ENCODE measurements at regions not wholly inside any gene's neighbourhood (a gene's known extent, or its start where the extent isn't known, plus 50 kb on each side); places are given as distances from the start of the nearest gene placed in this dataset.

- Histone ChIP-seq H3K4me2 (ENCODE audit: insufficient read depth, low read length) (no peak overlapping the region), H3K79me2 (ENCODE audit: insufficient read depth, low read length) (no peaks in the 10 kb centered on the region), H2AFZ (ENCODE audit: low read depth, low read length) (no peak overlapping the region), H3K36me3 (ENCODE audit: insufficient read depth, low read length) (no peaks in the 10 kb centered on the region), H3K4me1 (ENCODE audit: insufficient read depth, low read length) (no peaks in the 10 kb centered on the region), H3K27me3 (ENCODE audit: insufficient read depth, low read length, poor library complexity) (peaks cover 6% of the 10 kb centered on the region), H4K20me1 (ENCODE audit: insufficient read depth, low read length) (no peaks in the 10 kb centered on the region), H3K9me3 (ENCODE audit: insufficient read depth, low read length, severe bottlenecking) (no peaks in the 10 kb centered on the region), H3K9ac (ENCODE audit: low read depth, low read length) (no peak overlapping the region), H3K27ac (ENCODE audit: low read length) (no peak overlapping the region), H3K4me3 (ENCODE audit: low read depth in 1 of 2, low read length in 2 of 2) (no peak overlapping the region)
- ATAC-seq (ENCODE audit: insufficient read depth, low read depth) (no peak), DNase-seq (no peak)
- TF ChIP-seq CTCF (IDR thresholded peaks at IDR 0.05; ENCODE audit: borderline replicate concordance, extremely low read depth, low read length, poor library complexity, severe bottlenecking) (no peak), EZH2 (IDR thresholded peaks at IDR 0.05; ENCODE audit: borderline replicate concordance, low read depth, low read length, severe bottlenecking) (no peak)
Measured at GRCh38 chr12:58414398-58414871, 473.1 kb downstream of the ATP23 start.

- Histone ChIP-seq H3K79me2 (ENCODE audit: insufficient read depth, low read length) (no peaks in the 10 kb centered on the region), H3K4me1 (ENCODE audit: insufficient read depth, low read length) (no peaks in the 10 kb centered on the region), H3K4me3 (ENCODE audit: low read depth in 1 of 2, low read length in 2 of 2) (no peak overlapping the region), H3K27me3 (ENCODE audit: insufficient read depth, low read length, poor library complexity) (peaks cover 8% of the 10 kb centered on the region), H3K4me2 (ENCODE audit: insufficient read depth, low read length) (no peak overlapping the region), H3K36me3 (ENCODE audit: insufficient read depth, low read length) (no peaks in the 10 kb centered on the region), H3K9me3 (ENCODE audit: insufficient read depth, low read length, severe bottlenecking) (no peaks in the 10 kb centered on the region), H2AFZ (ENCODE audit: low read depth, low read length) (no peak overlapping the region), H3K9ac (ENCODE audit: low read depth, low read length) (no peak overlapping the region), H4K20me1 (ENCODE audit: insufficient read depth, low read length) (no peaks in the 10 kb centered on the region), H3K27ac (ENCODE audit: low read length) (no peak overlapping the region)
- TF ChIP-seq EZH2 (IDR thresholded peaks at IDR 0.05; ENCODE audit: borderline replicate concordance, low read depth, low read length, severe bottlenecking), result no peak
- TF ChIP-seq CTCF (IDR thresholded peaks at IDR 0.05; ENCODE audit: borderline replicate concordance, extremely low read depth, low read length, poor library complexity, severe bottlenecking), result no peak
- DNase-seq (no peak), ATAC-seq (ENCODE audit: insufficient read depth, low read depth) (no peak)
Measured at GRCh38 chr12:58415716-58416115, 474.3 kb downstream of the ATP23 start.

- no peak overlapping the region for H3K9ac ChIP-seq (ENCODE audit: low read depth, low read length)
- no peak overlapping the region for H3K4me3 ChIP-seq (ENCODE audit: low read depth in 1 of 2, low read length in 2 of 2)
- H3K9me3 ChIP-seq (ENCODE audit: insufficient read depth, low read length, severe bottlenecking), result no peaks in the 10 kb centered on the region
- no peak overlapping the region for H3K27ac ChIP-seq (ENCODE audit: low read length)
- no peaks in the 10 kb centered on the region for H3K4me1 ChIP-seq (ENCODE audit: insufficient read depth, low read length)
- H3K79me2 ChIP-seq (ENCODE audit: insufficient read depth, low read length), result no peaks in the 10 kb centered on the region
- H3K4me2 ChIP-seq (ENCODE audit: insufficient read depth, low read length), result no peak overlapping the region
- ATAC-seq (ENCODE audit: insufficient read depth, low read depth) (no peak), DNase-seq (no peak)
- H3K36me3 ChIP-seq (ENCODE audit: insufficient read depth, low read length), result no peaks in the 10 kb centered on the region
- TF ChIP-seq CTCF (IDR thresholded peaks at IDR 0.05; ENCODE audit: borderline replicate concordance, extremely low read depth, low read length, poor library complexity, severe bottlenecking) (no peak), EZH2 (IDR thresholded peaks at IDR 0.05; ENCODE audit: borderline replicate concordance, low read depth, low read length, severe bottlenecking) (no peak)
- H3K27me3 ChIP-seq (ENCODE audit: insufficient read depth, low read length, poor library complexity), result peaks cover 10% of the 10 kb centered on the region
- H2AFZ ChIP-seq (ENCODE audit: low read depth, low read length), result no peak overlapping the region
- no peaks in the 10 kb centered on the region for H4K20me1 ChIP-seq (ENCODE audit: insufficient read depth, low read length)
Measured at GRCh38 chr12:58416236-58416635, 474.9 kb downstream of the ATP23 start.
